Colonic mucosa (tissue), 4 donors: ENCODE measurements at regions not wholly inside any gene's neighbourhood (a gene's known extent, or its start where the extent isn't known, plus 50 kb on each side); places are given as distances from the start of the nearest gene placed in this dataset.

ENCODE experiments used
- DNase-seq: peaks from one replicate; pipeline ENCODE4 v3.0.0-alpha.2; 2020
- H3K27ac ChIP-seq: fragments of 200-600 bp; one replicate; pipeline ENCODE4 v1.8.0; 2021
- H3K27me3 ChIP-seq: fragments of 200-600 bp; one replicate; pipeline ENCODE4 v1.8.0; 2021
- H3K36me3 ChIP-seq: fragments of 200-600 bp; one replicate; pipeline ENCODE4 v1.8.0; 2021
- H3K4me1 ChIP-seq: fragments of 200-600 bp; one replicate; pipeline ENCODE4 v1.8.0; 2021; ENCODE audit warnings: mild to moderate bottlenecking
- H3K4me3 ChIP-seq: fragments of 200-600 bp; one replicate; pipeline ENCODE4 v1.8.0; 2021
- H3K9ac ChIP-seq, 2 donors: one replicate each; pipeline ENCODE4 v1.7.0; 2013; ENCODE audit warnings: control low read depth in 2 of 2, low read depth in 2 of 2, low read length in 2 of 2
- H3K9me3 ChIP-seq: fragments of 200-600 bp; one replicate; pipeline ENCODE4 v1.8.0; 2021
- intact Hi-C: fragments of 100-400 bp; cut with DNase I; formaldehyde crosslinking; loops from one replicate; pipeline ENCODE4 v1.14.1; 2022
- TF ChIP-seq, protein P1 (sequence below): fragments of 200-600 bp; IDR thresholded peaks from one replicate; pipeline ENCODE4 v1.8.0; 2022; ENCODE audit warnings: antibody characterized with exemption, mild to moderate bottlenecking
- donor health status: healthy.
- donor health status: DM: no; HTN: no; CAD: no.
- donor health status: DM: no; HTN: no; CAD: no.

DNA sequence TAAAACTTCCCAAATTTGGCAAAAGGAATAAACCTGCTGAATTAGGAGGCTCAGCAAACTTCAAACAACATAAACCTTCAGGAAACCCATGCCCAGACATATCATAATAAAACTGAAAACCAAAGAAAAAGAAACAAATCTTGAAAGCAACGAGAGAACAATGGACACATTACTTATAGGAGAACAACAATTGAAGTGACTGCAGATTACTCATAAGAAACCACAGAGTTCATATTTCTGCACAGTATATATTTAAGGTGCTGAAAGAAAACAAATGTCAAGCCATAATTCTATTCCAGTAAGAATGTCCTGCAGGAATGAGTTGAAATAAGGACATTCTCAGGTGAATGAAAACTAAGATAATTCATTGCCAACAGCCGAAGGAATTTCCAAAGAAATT, 80.8 kb upstream of the PROK2 start:
- H3K4me3 ChIP-seq, result no peak overlapping the region
- no peaks in the 10 kb centered on the region for H3K27me3 ChIP-seq
- no peak overlapping the region for H3K9ac ChIP-seq
- TF ChIP-seq, protein P1, sequence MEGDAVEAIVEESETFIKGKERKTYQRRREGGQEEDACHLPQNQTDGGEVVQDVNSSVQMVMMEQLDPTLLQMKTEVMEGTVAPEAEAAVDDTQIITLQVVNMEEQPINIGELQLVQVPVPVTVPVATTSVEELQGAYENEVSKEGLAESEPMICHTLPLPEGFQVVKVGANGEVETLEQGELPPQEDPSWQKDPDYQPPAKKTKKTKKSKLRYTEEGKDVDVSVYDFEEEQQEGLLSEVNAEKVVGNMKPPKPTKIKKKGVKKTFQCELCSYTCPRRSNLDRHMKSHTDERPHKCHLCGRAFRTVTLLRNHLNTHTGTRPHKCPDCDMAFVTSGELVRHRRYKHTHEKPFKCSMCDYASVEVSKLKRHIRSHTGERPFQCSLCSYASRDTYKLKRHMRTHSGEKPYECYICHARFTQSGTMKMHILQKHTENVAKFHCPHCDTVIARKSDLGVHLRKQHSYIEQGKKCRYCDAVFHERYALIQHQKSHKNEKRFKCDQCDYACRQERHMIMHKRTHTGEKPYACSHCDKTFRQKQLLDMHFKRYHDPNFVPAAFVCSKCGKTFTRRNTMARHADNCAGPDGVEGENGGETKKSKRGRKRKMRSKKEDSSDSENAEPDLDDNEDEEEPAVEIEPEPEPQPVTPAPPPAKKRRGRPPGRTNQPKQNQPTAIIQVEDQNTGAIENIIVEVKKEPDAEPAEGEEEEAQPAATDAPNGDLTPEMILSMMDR, result no peak
- no peak for DNase-seq
- H3K9me3 ChIP-seq, result no peaks in the 10 kb centered on the region
- no peaks in the 10 kb centered on the region for H3K4me1 ChIP-seq
- no peak overlapping the region for H3K27ac ChIP-seq
- no peaks in the 10 kb centered on the region for H3K36me3 ChIP-seq
- intact Hi-C loops, result loop anchor here (10.0 kb wide), 1 partner anchor 131 kb away; no protein-coding TSS in a partner anchor

DNA sequence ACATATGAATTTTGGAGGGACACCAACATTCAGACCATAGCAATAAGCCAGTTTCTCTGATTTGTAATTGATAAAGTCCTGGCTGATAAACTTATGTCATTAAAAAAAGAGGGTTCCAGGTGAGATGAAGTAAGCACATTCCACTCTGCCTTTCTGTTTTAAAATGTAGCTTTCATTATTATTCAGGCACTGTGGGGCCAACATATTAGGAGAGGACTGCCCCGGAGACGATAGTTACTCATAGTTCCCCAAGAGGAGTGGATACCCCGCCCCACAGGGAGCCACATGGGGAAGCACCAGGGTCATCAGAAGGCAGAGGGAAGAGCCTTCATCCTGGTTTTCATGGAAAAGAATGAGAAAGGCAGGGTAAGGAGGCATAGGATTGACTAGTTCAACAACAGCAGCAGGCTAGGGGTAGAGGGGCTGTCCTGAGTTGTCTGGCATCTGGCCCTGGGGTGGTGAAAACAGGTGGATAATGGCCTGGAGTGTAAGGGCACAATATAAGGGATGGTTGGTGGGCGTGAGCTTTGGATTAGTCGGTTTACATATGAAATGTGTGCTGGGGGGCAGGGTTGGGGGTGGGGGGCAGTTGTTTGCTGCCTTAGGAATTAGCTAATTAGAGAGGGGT, 78.7 kb upstream of the PROK2 start:
- H3K36me3 ChIP-seq, result no peaks in the 10 kb centered on the region
- no peaks in the 10 kb centered on the region for H3K4me1 ChIP-seq
- TF ChIP-seq, protein P1, result no peak
- intact Hi-C loops, result loop anchor here (10.0 kb wide), 1 partner anchor 129 kb away; no protein-coding TSS in a partner anchor
- no peak overlapping the region for H3K9ac ChIP-seq
- H3K27me3 ChIP-seq, result no peaks in the 10 kb centered on the region
- no peaks in the 10 kb centered on the region for H3K9me3 ChIP-seq
- no peak for DNase-seq
- no peak overlapping the region for H3K27ac ChIP-seq
- no peak overlapping the region for H3K4me3 ChIP-seq

DNA sequence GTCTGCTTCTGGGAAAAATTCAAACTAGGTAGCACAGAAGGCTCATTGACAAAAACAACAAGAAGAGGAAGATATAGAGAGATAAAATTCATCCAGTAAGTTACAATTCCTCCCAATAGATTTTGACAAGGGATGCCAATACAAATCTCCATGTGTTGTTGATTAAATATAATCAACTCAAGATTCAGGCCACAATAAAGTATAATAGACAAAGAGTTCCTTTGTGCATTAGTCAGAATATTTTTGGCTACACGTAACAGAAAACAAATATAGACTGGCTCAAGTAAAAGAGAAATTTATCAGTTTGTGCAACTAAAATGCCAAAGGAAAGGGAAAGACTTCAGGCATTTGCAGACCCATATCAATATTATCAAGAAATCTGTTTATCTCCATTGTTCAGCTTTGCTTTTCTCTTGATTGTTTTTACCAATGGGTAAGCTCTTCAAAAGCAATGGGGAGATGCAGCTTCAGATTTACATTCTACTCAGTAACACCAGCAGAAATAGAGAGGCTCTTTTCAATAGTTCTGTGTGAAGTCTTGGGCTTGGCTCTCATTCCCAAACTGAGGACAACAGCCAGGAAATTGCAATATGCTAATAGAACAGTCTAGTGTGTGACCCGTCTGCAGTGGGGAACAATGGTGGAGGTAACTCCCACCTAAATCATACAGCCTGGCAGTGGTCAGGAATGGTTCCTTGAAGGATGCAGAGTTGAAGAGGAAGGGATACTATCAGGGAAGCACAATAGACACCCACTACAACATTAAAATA, 77.6 kb upstream of the PROK2 start:
- no peaks in the 10 kb centered on the region for H3K27me3 ChIP-seq
- intact Hi-C loops, result loop anchor here (10.0 kb wide), 1 partner anchor 128 kb away; no protein-coding TSS in a partner anchor
- no peak overlapping the region for H3K4me3 ChIP-seq
- H3K4me1 ChIP-seq, result no peaks in the 10 kb centered on the region
- H3K27ac ChIP-seq, result no peak overlapping the region
- TF ChIP-seq, protein P1, result no peak
- no peaks in the 10 kb centered on the region for H3K9me3 ChIP-seq
- no peaks in the 10 kb centered on the region for H3K36me3 ChIP-seq
- no peak for DNase-seq
- no peak overlapping the region for H3K9ac ChIP-seq

DNA sequence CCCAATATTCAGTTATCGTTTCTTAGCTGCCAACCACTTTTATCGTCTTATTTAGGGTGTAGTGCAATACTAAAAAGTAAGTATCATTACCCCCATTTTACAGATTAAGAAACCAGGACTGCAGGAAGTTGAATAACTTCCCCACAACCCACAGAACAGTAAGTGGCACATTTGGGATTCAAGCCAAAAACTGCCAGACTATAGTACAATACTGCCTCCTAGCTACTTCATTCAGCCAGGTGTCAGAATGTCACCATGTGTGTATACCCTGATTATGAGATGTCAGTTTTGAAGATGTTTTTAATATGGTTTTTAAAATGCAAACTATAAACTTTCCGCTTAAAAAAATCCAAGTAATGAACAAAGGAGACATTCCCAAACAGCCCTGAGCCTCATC, 74.2 kb upstream of the PROK2 start:
- intact Hi-C loops, result no loop called here
- no peaks in the 10 kb centered on the region for H3K9me3 ChIP-seq
- H3K36me3 ChIP-seq, result no peaks in the 10 kb centered on the region
- no peak overlapping the region for H3K4me3 ChIP-seq
- no peak overlapping the region for H3K9ac ChIP-seq
- DNase-seq, result no peak
- H3K27ac ChIP-seq, result no peak overlapping the region
- H3K4me1 ChIP-seq, result no peaks in the 10 kb centered on the region
- no peaks in the 10 kb centered on the region for H3K27me3 ChIP-seq
- TF ChIP-seq, protein P1, result peak; percentile 34

DNA sequence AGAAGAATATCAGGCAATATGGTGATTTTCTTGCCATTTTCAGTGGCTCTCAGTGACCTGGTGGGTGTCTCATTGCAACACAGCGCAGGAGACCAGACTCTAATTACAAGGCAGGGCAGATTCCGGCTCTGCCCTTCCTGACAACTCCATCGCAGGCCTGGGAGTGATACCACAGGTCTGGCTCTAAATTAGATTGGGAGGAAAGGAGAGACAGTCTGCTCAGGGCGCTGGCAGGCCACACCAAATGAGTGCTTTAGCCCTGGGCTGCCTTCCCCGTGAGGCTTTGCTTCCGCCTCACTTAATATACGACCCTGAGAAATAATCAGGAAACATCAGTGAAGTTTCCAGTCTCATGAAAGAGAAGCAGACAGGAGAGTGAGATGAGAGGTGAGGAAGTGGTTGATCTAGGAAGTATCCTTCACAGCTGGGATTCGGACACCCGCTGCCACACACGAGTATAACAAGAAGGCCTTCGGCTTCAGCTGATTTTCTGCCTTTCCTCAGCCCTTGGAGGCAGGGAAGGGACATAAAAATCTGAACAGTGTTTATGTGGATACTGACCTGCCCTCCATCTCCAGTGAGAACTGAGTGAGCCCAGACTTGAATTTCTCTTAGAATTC, 73.7 kb upstream of the PROK2 start:
- H3K27me3 ChIP-seq, result no peaks in the 10 kb centered on the region
- intact Hi-C loops, result no loop called here

More for the DNA sequence above, 73.7 kb upstream of the PROK2 start:
- Histone ChIP-seq H3K4me3 (no peak overlapping the region), H3K27ac (no peak overlapping the region), H3K9ac (no peak overlapping the region), H3K36me3 (no peaks in the 10 kb centered on the region), H3K4me1 (no peaks in the 10 kb centered on the region), H3K9me3 (no peaks in the 10 kb centered on the region)
- TF ChIP-seq, protein P1, result no peak
- DNase-seq, result no peak
